ENCODE measurements at regions not wholly inside any gene's neighbourhood (a gene's known extent, or its start where the extent isn't known, plus 50 kb on each side); places are given as distances from the start of the nearest gene placed in this dataset.

- peaks cover 10% of the 10 kb centered on the region for H3F3A ChIP-seq (replicated peaks; ENCODE audit: insufficient read depth)
- H4K20me1 ChIP-seq (ENCODE audit: insufficient read depth): no peaks in the 10 kb centered on the region
- H3K4me2 ChIP-seq: peak overlapping the region; percentile 2; the same call in 1 of the 2 replicates
- no peaks in the 10 kb centered on the region for H3K36me3 ChIP-seq (replicated peaks in 1 of 2; ENCODE audit: control insufficient read depth in 1 of 2, insufficient read depth in 2 of 2, low read length in 1 of 2)
- H3K79me2 ChIP-seq (ENCODE audit: insufficient read depth): no peaks in the 10 kb centered on the region
- no peaks in the 10 kb centered on the region for H3K9me2 ChIP-seq
- 7% methylated on average over 1 of the region's 2 CpGs for WGBS (ENCODE audit: low lambda C conversion rate)
- H3K9me3 ChIP-seq: no peaks in the 10 kb centered on the region
- ChIA-PET POLR2A (no interaction called here), CTCF (interaction anchor here (1.7 to 4.3 kb wide), 2 partner anchors 9 to 47 kb away, joined by 4 to 25 read pairs; no protein-coding TSS in a partner anchor)
- peaks cover 4% of the 10 kb centered on the region; the same call in 1 of the 2 replicates for H3K27me3 ChIP-seq (ENCODE audit: insufficient read depth)
- H2AFZ ChIP-seq (ENCODE audit: low read depth): no peak overlapping the region
- H3K4me3 ChIP-seq (ENCODE audit: low read depth in 2 of 2, low read length in 1 of 2): no peak overlapping the region
- H3K9ac ChIP-seq: no peak overlapping the region
- H3K4me1 ChIP-seq (ENCODE audit: control insufficient read depth in 1 of 2, insufficient read depth in 2 of 2, low read depth in 1 of 2, low read length in 1 of 2): peaks cover 4% of the 10 kb centered on the region in 2 experiments
- TF ChIP-seq, protein P1, sequence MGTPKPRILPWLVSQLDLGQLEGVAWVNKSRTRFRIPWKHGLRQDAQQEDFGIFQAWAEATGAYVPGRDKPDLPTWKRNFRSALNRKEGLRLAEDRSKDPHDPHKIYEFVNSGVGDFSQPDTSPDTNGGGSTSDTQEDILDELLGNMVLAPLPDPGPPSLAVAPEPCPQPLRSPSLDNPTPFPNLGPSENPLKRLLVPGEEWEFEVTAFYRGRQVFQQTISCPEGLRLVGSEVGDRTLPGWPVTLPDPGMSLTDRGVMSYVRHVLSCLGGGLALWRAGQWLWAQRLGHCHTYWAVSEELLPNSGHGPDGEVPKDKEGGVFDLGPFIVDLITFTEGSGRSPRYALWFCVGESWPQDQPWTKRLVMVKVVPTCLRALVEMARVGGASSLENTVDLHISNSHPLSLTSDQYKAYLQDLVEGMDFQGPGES (IDR thresholded peaks at IDR 0.05; ENCODE audit: low read depth, low read length): no peak
- TF ChIP-seq, protein P2, sequence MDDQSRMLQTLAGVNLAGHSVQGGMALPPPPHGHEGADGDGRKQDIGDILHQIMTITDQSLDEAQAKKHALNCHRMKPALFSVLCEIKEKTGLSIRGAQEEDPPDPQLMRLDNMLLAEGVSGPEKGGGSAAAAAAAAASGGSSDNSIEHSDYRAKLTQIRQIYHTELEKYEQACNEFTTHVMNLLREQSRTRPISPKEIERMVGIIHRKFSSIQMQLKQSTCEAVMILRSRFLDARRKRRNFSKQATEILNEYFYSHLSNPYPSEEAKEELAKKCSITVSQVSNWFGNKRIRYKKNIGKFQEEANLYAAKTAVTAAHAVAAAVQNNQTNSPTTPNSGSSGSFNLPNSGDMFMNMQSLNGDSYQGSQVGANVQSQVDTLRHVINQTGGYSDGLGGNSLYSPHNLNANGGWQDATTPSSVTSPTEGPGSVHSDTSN (IDR thresholded peaks at IDR 0.05): 0 out of 2 replicates have a peak, but pooled peaks have one; percentile 4
- peak; percentile 73 for TF ChIP-seq JUND (IDR thresholded peaks at IDR 0.05)
- TF ChIP-seq TAF1 (IDR thresholded peaks at IDR 0.05; ENCODE audit: borderline replicate concordance, low read depth, low read length): no peak
- TF ChIP-seq NRF1 (IDR thresholded peaks at IDR 0.05; ENCODE audit: low read depth, low read length): no peak
- TF ChIP-seq ZBTB33 (IDR thresholded peaks at IDR 0.05; ENCODE audit: borderline replicate concordance, low read depth): no peak
- peak; percentile 86 for TF ChIP-seq NFIC (IDR thresholded peaks at IDR 0.05; ENCODE audit: borderline replicate concordance)
- no peak for TF ChIP-seq YY1 (IDR thresholded peaks at IDR 0.05; ENCODE audit: low read depth)
- no peak for TF ChIP-seq CTCF (IDR thresholded peaks at IDR 0.05)
- TF ChIP-seq EP300 (IDR thresholded peaks at IDR 0.05; ENCODE audit: borderline replicate concordance in 1 of 2, low read depth in 1 of 2, low read length in 1 of 2): peak in 1 of 2 experiments; percentile 56; a peak in 1 of 4 replicates
- peak; percentile 68 for TF ChIP-seq TCF12 (IDR thresholded peaks at IDR 0.05)
- TF ChIP-seq FOSL2 (IDR thresholded peaks at IDR 0.05; ENCODE audit: borderline replicate concordance, low read depth): peak; percentile 83
- no peak for TF ChIP-seq FOXM1 (IDR thresholded peaks at IDR 0.05; ENCODE audit: low read depth)
- no peak for TF ChIP-seq POLR2AphosphoS5 (IDR thresholded peaks at IDR 0.05; ENCODE audit: low read depth, low read length)
- TF ChIP-seq RXRA (IDR thresholded peaks at IDR 0.05; ENCODE audit: borderline replicate concordance, low read depth): peak; percentile 47; the same call in 1 of the 2 replicates
- no peak overlapping the region for H3K27ac ChIP-seq (ENCODE audit: low read depth in 2 of 2, low read length in 1 of 2)
- DNase-seq: no peak
Observed at GRCh38 chr14:30223385-30223785, 295.7 kb upstream of the PRKD1 start.

Data from SK-N-SH (cell line).